A549 (cell line): ENCODE measurements at regions not wholly inside any gene's neighbourhood (a gene's known extent, or its start where the extent isn't known, plus 50 kb on each side); places are given as distances from the start of the nearest gene placed in this dataset.
"Not testable (repeated sequence)": the region's sequence is repeated elsewhere in the genome, so short reads cannot be mapped to it uniquely, and the experiment has no call there.

Experiments
- ATAC-seq, 2 experiments: fragments of 200-7000 bp in 1 of 2; fragments of >200 bp in 1 of 2; cut with Nextera tagmentation in 1 of 2; cut with Tn5 transposase in 1 of 2; 3 replicates each; pipeline versions ENCODE4 v1.8.0 to v1.9.1; 2018 to 2020; ENCODE audit warnings: mild to moderate bottlenecking in 1 of 2, moderate library complexity in 1 of 2
- CTCF ChIA-PET: fragments of 300-600 bp; sonication (Branson Sonifier 250); formaldehyde crosslinking; extraction: SDS; loops from one replicate; lab custom pipeline; 2021; ENCODE audit warnings: antibody characterized with exemption, inconsistent platforms; lab: Yijun Ruan, JAX
- POLR2A ChIA-PET: fragments of 350-600 bp; formaldehyde crosslinking; extraction: SDS; loops from one replicate; lab custom pipeline; 2021; ENCODE audit warnings: antibody characterized with exemption, inconsistent platforms; lab: Yijun Ruan, JAX
- DNase-seq, 2 experiments: peaks; one replicate each; pipeline versions ENCODE4 v3.0.0 to v3.0.0-alpha.2; 2011 to 2016; ENCODE audit warnings: low read depth in 1 of 2, low spot score in 1 of 2
- FAIRE-seq: peaks from 2 replicates; lab custom pipeline; 2011; peaks lifted over from hg19 to GRCh38; lab: Jason Lieb, UNC
- H3K27ac ChIP-seq, 2 experiments: fragments of >200 bp; sonication (Bioruptor Twin); formaldehyde crosslinking; 3 replicates each; pipeline ENCODE4 v1.5.1; 2016 to 2017
- H3K4me1 ChIP-seq: fragments of >200 bp; sonication (Bioruptor Twin); formaldehyde crosslinking; 3 replicates; pipeline ENCODE4 v1.6.1; 2016
- H3K4me2 ChIP-seq: fragments of >200 bp; sonication (Bioruptor Twin); formaldehyde crosslinking; 3 replicates; pipeline ENCODE4 v1.6.1; 2016
- H3K4me3 ChIP-seq: fragments of >200 bp; sonication (Bioruptor Twin); formaldehyde crosslinking; 3 replicates; pipeline ENCODE4 v1.5.1; 2016
- H3K9me3 ChIP-seq: fragments of >200 bp; sonication (Bioruptor Twin); formaldehyde crosslinking; 3 replicates; pipeline ENCODE4 v1.6.1; 2016
- CBX8 ChIP-seq: fragments of 200-600 bp; sonication (generic); IDR thresholded peaks from 2 replicates; pipeline ENCODE4 v1.6.1; 2016
- CEBPB ChIP-seq, 2 experiments: fragments of >200 bp in 1 of 2; sonication (Bioruptor Twin) in 1 of 2; formaldehyde crosslinking in 1 of 2; IDR thresholded peaks; 2 replicates each; pipeline ENCODE4 v1.6.1; 2012 to 2016
- CHD2 ChIP-seq: fragments of 150-350 bp; IDR thresholded peaks from 2 replicates; pipeline ENCODE4 v1.6.1; 2014; ENCODE audit warnings: low read length; ENCODE audit not compliant: partially characterized antibody
- FOSL2 ChIP-seq, 2 experiments: fragments of 450-650 bp in 1 of 2; fragments of >200 bp in 1 of 2; sonication (Bioruptor Twin) in 1 of 2; formaldehyde crosslinking; IDR thresholded peaks; 2 replicates each; pipeline versions ENCODE4 v1.5.0 to v1.6.1; 2016 to 2020; ENCODE audit warnings: mild to moderate bottlenecking in 1 of 2, moderate library complexity in 1 of 2
- GATA3 ChIP-seq: IDR thresholded peaks from 2 replicates; pipeline ENCODE4 v1.6.1; 2012; ENCODE audit warnings: borderline replicate concordance
- HDAC2 ChIP-seq: fragments of 200-600 bp; sonication (generic); IDR thresholded peaks from 2 replicates; pipeline ENCODE4 v1.6.1; 2016
- HOXB13 ChIP-seq: fragments of 250-450 bp; sonication (Bioruptor Pico); IDR thresholded peaks from 2 replicates; pipeline ENCODE4 v1.5.0; 2020; ENCODE audit warnings: low read depth, mild to moderate bottlenecking, moderate library complexity
- KDM5A ChIP-seq: fragments of 200-600 bp; sonication (generic); IDR thresholded peaks from 2 replicates; pipeline ENCODE4 v1.6.1; 2016; ENCODE audit warnings: antibody characterized with exemption, mild to moderate bottlenecking
- MAZ ChIP-seq: fragments of 150-350 bp; IDR thresholded peaks from 2 replicates; pipeline ENCODE4 v1.6.1; 2014; ENCODE audit warnings: antibody characterized with exemption, low read depth, low read length, borderline replicate concordance
- POLR2A ChIP-seq: IDR thresholded peaks from 2 replicates; pipeline ENCODE4 v1.6.1; 2012; ENCODE audit warnings: mild to moderate bottlenecking, low read length
- RAD21 ChIP-seq, 2 experiments: fragments of >200 bp in 1 of 2; sonication (Bioruptor Twin) in 1 of 2; formaldehyde crosslinking in 1 of 2; IDR thresholded peaks in 1 of 2; conservative IDR thresholded peaks in 1 of 2; 2 replicates in 1 of 2; 3 replicates in 1 of 2; pipeline ENCODE4 v1.6.1; 2012 to 2018; ENCODE audit warnings: inconsistent platforms in 1 of 2
- RNF2 ChIP-seq: fragments of 200-600 bp; sonication (generic); IDR thresholded peaks from 2 replicates; pipeline ENCODE4 v1.6.1; 2016; ENCODE audit warnings: low read depth, mild to moderate bottlenecking, antibody characterized with exemption, moderate library complexity, borderline replicate concordance
- TP53 ChIP-seq: fragments of 250-450 bp; sonication (Bioruptor Pico); IDR thresholded peaks from 2 replicates; pipeline ENCODE4 v1.5.0; 2021; ENCODE audit warnings: mild to moderate bottlenecking, moderate library complexity
- ZC3H11A ChIP-seq: fragments of 450-650 bp; IDR thresholded peaks from 2 replicates; pipeline ENCODE4 v1.6.1; 2014; ENCODE audit warnings: antibody characterized with exemption, mild to moderate bottlenecking
- ZFP36 ChIP-seq: fragments of 450-650 bp; IDR thresholded peaks from 2 replicates; pipeline ENCODE4 v1.6.1; 2014; ENCODE audit warnings: borderline replicate concordance; ENCODE audit not compliant: partially characterized antibody
- WGBS: methylation state at CpG from one replicate; pipeline ENCODE4 v1.1.6; 2017; ENCODE audit errors: missing lambda C conversion rate; 5-methylcytosine and 5-hydroxymethylcytosine counted together
- TF ChIP-seq, protein P1 (sequence below): fragments of 250-450 bp; sonication (Bioruptor Pico); IDR thresholded peaks from 2 replicates; pipeline ENCODE4 v1.5.0; 2021; ENCODE audit warnings: mild to moderate bottlenecking, moderate library complexity, borderline replicate concordance
- TF ChIP-seq, protein P2 (sequence below): IDR thresholded peaks from 2 replicates; pipeline ENCODE4 v1.6.1; 2012
- TF ChIP-seq, protein P3 (sequence below): fragments of >200 bp; sonication (Bioruptor Twin); formaldehyde crosslinking; IDR thresholded peaks from 3 replicates; pipeline ENCODE4 v1.6.1; 2016
- TF ChIP-seq, protein P4 (sequence below): fragments of 150-350 bp; IDR thresholded peaks from 2 replicates; pipeline ENCODE4 v1.6.1; 2014; ENCODE audit warnings: low read depth, mild to moderate bottlenecking, low read length

DNA sequence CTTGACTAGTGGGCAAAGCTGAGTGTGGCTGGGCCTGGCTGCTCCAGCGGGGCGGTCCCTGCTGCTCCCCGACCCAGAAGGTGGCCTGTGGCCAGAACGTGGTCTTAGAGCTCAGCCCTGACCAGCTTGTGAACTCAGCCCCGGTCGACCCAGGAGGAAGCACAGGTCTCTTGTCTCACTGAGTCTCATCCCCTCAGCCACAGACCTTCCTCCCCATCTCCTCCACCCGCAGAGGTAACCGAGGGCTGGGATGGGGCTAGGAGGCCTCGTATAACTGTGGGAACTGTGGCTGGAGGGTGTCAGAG, 546.2 kb upstream of the B3GAT1 start:
- no peak for TF ChIP-seq CHD2
- no peak for TF ChIP-seq HOXB13 (CRISPR knock-in tag)
- ATAC-seq = no peak
- no peak for DNase-seq
- CTCF ChIA-PET = no interaction called here
- FAIRE-seq = no peak
- Histone ChIP-seq H3K27ac (no peak overlapping the region), H3K9me3 (no peaks in the 10 kb centered on the region), H3K4me2 (no peak overlapping the region), H3K4me3 (no peak overlapping the region), H3K4me1 (no peaks in the 10 kb centered on the region)
- WGBS = 14% methylated on average over 8 of the region's 9 CpGs
- POLR2A ChIA-PET = no interaction called here

DNA sequence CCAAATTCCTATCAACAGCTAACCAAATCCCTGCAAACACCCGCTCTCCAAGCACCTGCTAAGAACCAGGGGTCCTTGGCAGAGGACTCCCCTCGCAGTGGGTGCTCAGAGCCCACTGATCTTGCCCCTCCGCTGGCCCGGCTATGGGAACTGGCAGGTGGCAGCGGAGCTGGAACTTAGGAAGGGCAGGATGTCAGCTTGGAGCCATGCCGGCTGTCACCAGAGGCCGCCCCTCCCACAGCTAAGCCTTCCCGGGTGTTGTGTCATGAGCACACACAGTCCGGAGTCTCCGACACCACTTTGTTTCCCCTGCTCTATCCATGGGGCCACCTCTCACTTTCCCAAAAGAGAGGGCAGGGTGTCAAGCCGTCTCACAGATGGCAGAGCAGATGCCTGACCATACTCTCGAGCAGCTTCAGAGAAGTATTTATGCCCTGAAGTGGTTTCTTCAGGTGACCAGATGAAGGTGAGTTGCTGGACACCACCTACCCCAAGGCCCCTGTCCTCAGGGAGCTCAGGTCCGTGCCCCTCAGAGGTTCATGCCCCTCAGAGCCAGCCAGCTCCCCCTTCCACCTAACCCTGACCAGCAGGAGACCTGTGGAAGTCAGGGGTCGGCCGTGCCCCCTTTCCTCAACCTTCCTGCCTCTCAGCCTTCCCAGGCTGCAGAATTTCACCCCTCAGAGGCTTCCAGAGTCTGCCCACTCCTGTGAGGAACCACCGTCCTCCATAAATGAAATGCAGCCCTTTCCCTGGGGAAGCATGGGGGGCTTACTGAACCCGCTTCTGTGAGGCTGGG, 545.7 kb upstream of the B3GAT1 start:
- ChIA-PET POLR2A (no interaction called here), CTCF (no interaction called here)
- ATAC-seq (no peak), FAIRE-seq (no peak), DNase-seq (no peak)
- WGBS = 20% methylated on average over 11 of the region's 17 CpGs
- Histone ChIP-seq H3K27ac (no peak overlapping the region), H3K9me3 (no peaks in the 10 kb centered on the region), H3K4me1 (no peaks in the 10 kb centered on the region), H3K4me3 (no peak overlapping the region), H3K4me2 (no peak overlapping the region)
- TF ChIP-seq, protein P1, sequence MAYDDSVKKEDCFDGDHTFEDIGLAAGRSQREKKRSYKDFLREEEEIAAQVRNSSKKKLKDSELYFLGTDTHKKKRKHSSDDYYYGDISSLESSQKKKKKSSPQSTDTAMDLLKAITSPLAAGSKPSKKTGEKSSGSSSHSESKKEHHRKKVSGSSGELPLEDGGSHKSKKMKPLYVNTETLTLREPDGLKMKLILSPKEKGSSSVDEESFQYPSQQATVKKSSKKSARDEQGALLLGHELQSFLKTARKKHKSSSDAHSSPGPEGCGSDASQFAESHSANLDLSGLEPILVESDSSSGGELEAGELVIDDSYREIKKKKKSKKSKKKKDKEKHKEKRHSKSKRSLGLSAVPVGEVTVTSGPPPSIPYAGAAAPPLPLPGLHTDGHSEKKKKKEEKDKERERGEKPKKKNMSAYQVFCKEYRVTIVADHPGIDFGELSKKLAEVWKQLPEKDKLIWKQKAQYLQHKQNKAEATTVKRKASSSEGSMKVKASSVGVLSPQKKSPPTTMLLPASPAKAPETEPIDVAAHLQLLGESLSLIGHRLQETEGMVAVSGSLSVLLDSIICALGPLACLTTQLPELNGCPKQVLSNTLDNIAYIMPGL (CRISPR knock-in tag) = no peak
- TF ChIP-seq, all 56 proteins: peak for 0

DNA sequence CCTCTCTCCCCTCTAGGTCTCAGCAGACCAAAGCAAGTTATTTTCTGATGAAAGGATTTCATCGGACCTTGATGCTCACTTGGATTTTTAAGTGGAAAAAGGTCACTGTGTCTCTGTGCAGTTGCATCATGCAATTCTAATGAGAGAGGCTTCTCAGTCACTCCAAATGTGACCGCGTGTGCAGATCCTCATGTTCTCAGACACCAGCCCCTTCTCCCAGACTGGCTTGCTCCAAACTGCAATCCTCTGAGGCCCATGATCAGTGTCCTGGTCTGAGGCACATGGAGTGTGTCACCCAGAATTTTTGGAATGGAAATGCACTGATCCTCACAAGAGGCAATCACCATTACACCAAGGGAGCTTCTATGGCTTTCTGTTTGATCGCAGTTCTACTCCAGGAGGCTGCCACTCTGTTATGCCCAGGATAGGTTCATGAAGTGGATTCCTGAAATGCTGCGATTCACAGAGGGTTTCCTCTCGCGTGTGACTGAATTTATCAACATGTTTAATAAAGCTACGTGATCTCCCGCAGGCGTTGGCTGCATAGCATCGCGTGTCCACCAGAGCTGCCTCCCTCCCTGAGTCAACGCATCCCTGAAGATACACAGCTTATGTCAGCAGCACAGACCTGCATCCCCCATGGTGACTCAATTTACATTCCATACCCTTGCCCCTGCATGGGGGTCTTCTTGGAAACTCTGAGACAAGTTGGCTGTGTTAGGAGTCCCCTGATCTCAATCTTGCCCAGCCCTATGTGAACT, 544.6 kb upstream of the B3GAT1 start:
- FAIRE-seq (no peak), DNase-seq (no peak), ATAC-seq (no peak)
- Histone ChIP-seq H3K27ac (no peak overlapping the region), H3K9me3 (no peaks in the 10 kb centered on the region), H3K4me3 (no peak overlapping the region), H3K4me2 (no peak overlapping the region), H3K4me1 (no peaks in the 10 kb centered on the region)
- no peak for TF ChIP-seq GATA3
- TF ChIP-seq RAD21 (conservative IDR thresholded peaks at IDR 0.05 in 1 of 2, IDR thresholded peaks at IDR 0.05 in 1 of 2) = no peak
- TF ChIP-seq HOXB13 (CRISPR knock-in tag) = no peak
- TF ChIP-seq FOSL2 (IDR thresholded peaks at IDR 0.05) = no peak
- no peak for TF ChIP-seq FOSL2 (CRISPR knock-in tag; IDR thresholded peaks at IDR 0.05)
- ChIA-PET POLR2A (no interaction called here), CTCF (no interaction called here)
- WGBS = 71% methylated on average over 12 of the region's 13 CpGs

DNA sequence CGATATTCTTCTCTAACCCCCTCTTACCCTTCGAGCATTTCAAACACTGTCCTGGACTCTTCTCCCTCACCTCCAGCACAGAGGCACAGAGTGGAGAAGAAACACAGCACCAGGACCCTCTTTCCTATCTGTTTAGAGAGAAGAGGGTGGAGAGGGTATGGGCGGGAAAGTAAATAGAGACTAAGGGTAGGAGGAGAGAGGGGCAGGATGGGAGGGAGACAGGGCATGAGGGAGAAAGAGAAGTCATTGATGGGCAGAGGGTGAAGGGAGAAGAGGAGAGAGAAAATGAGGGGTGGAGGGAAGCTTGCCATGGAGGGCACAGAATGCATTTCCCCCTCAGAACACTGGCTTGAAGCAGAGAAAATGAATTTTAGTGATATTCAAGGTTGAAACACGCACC, 543.9 kb upstream of the B3GAT1 start:
- CTCF ChIA-PET, POLR2A ChIA-PET, H3K9me3 ChIP-seq, H3K4me3 ChIP-seq, FAIRE-seq, H3K4me2 ChIP-seq, H3K4me1 ChIP-seq, H3K27ac ChIP-seq, ATAC-seq, DNase-seq: not testable (repeated sequence)
- WGBS = 4% methylated on average over 4 of the region's 4 CpGs

DNA sequence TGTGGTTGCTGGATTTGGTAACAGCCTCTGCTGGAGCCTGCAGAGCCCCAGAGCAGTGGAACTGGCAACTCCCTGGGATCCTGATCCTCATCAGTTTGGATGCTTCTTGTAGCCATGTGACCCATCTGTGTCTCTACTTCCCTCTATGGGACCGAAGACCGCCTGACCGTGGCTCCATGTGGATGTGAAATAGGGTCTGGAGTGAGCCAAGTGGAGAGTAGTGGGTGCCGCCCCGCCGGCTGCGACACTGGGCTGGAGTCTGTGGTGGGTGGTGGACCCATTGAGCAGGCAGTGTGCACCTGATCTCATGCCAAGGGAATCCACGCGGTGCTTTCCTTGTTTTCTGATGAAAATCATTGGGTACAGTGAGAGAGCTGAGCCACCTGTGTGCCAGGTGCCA, 543.2 kb upstream of the B3GAT1 start:
- POLR2A ChIA-PET = no interaction called here
- 54% methylated on average over 8 of the region's 9 CpGs for WGBS
- H3K27ac ChIP-seq = no peak overlapping the region

DNA sequence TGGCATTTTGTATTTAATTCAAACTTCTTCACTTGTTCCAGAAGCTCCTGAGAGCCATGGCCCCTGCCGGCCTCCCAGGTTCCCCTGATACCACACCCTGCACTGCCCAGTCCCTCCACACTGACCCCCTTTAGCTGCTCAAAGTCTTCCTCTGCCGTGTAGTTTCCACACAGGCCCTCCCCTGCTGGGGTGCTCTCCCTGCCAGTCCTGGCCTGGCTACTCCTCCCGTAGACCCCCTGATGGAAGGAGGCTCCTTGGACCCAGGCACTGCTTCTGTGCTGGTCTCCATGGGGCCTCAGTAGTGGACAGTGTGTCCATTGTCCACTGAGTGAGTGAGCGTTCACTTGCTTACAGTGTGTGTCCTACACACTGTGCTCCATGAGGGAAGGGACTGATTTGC, 542.4 kb upstream of the B3GAT1 start:
- DNase-seq, H3K4me1 ChIP-seq, H3K4me2 ChIP-seq, H3K4me3 ChIP-seq, FAIRE-seq, POLR2A ChIA-PET, H3K9me3 ChIP-seq, CTCF ChIA-PET, H3K27ac ChIP-seq, ATAC-seq: not testable (repeated sequence)
- 50% methylated on average over 2 of the region's 4 CpGs for WGBS

More for the DNA sequence above, 543.2 kb upstream of the B3GAT1 start:
- H3K4me3 ChIP-seq = no peak overlapping the region
- H3K9me3 ChIP-seq = no peaks in the 10 kb centered on the region
- CTCF ChIA-PET = no interaction called here
- TF ChIP-seq, protein P2, sequence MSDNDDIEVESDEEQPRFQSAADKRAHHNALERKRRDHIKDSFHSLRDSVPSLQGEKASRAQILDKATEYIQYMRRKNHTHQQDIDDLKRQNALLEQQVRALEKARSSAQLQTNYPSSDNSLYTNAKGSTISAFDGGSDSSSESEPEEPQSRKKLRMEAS = no peak
- TF ChIP-seq TP53 (CRISPR knock-in tag) (no peak), CBX8 (no peak), RNF2 (no peak), CEBPB (IDR thresholded peaks at IDR 0.05) (no peak), POLR2A (no peak), KDM5A (no peak), MAZ (no peak), ZFP36 (no peak), HDAC2 (no peak), ZC3H11A (no peak), FOSL2 (IDR thresholded peaks at IDR 0.05) (no peak), FOSL2 (CRISPR knock-in tag; IDR thresholded peaks at IDR 0.05) (no peak)
- TF ChIP-seq, protein P3, sequence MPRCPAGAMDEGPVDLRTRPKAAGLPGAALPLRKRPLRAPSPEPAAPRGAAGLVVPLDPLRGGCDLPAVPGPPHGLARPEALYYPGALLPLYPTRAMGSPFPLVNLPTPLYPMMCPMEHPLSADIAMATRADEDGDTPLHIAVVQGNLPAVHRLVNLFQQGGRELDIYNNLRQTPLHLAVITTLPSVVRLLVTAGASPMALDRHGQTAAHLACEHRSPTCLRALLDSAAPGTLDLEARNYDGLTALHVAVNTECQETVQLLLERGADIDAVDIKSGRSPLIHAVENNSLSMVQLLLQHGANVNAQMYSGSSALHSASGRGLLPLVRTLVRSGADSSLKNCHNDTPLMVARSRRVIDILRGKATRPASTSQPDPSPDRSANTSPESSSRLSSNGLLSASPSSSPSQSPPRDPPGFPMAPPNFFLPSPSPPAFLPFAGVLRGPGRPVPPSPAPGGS = no peak
- TF ChIP-seq, protein P4, sequence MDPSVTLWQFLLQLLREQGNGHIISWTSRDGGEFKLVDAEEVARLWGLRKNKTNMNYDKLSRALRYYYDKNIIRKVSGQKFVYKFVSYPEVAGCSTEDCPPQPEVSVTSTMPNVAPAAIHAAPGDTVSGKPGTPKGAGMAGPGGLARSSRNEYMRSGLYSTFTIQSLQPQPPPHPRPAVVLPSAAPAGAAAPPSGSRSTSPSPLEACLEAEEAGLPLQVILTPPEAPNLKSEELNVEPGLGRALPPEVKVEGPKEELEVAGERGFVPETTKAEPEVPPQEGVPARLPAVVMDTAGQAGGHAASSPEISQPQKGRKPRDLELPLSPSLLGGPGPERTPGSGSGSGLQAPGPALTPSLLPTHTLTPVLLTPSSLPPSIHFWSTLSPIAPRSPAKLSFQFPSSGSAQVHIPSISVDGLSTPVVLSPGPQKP = no peak
- no peak overlapping the region for H3K4me2 ChIP-seq
- FAIRE-seq (no peak), DNase-seq (no peak), ATAC-seq (no peak)
- no peaks in the 10 kb centered on the region for H3K4me1 ChIP-seq
